GM18867 (cell line): ENCODE measurements at regions not wholly inside any gene's neighbourhood (a gene's known extent, or its start where the extent isn't known, plus 50 kb on each side); places are given as distances from the start of the nearest gene placed in this dataset.
"Not testable (repeated sequence)": the region's sequence is repeated elsewhere in the genome, so short reads cannot be mapped to it uniquely, and the experiment has no call there.

Experiments used
- ATAC-seq: cut with Tn5 transposase; IDR thresholded peaks from one replicate; pipeline ENCODE4 v1.9.1; 2021; ENCODE audit warnings: mild to moderate bottlenecking, moderate library complexity; ENCODE audit not compliant: unreplicated experiment

DNA sequence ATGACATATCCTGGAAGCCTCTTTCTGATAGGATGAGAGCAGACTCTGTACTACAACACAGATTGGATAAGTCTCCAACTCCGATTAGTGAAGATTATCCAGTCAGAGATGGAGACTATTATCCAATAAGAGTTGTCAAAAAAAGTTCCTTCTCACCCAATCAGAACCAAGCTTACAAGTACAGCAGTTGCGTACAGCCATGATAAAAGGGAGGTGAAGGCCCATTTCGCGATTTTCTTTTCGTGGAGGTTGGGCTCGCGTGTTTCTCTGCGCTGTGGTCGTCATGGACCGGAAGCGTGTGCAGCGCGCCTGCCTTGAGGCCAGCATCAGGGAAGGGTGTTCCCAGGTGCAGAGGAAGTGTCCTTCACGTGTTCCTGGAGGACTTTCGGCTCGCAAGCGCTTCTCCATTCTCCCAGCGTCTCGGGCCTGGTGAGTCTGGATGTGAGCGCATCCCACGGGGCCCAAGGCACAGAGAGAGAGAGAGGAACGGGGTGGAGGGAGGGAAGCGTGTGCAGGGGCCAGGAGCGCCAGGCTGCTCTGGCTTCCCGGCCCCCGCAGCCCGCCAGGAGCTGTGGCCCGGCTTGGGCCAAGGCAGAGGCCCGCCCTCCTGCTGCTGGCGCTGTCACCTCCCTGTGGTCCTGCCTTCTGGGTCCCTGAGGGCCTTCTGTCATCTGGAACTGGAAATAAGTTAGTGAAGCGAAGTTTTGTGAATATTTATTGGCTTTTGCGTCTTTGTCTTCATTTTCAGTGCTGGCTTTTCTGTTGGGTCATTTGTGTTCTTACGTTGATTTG, 53.9 kb downstream of the CDRT15L2 start:
- not testable (repeated sequence) for ATAC-seq

DNA sequence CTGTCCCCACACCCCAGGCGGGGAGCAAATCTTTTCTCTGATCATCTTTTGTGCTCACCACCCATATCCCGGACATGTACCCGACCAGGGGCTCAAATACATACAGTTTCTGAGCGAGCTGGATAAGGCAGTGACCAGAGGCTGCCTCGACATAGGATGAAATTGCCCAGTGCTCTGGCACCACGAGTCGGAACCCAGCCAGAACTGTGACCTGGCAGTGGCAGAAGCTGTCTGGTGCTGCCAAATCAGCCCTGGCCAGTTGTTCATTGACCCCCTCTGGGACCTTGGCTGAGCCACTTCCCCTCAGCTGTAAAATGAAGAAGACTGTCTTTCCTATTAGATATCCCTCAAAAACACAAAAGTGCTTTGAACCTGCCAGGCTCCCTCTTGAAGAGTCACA, 60.6 kb downstream of the CDRT15L2 start:
- not testable (repeated sequence) for ATAC-seq

DNA sequence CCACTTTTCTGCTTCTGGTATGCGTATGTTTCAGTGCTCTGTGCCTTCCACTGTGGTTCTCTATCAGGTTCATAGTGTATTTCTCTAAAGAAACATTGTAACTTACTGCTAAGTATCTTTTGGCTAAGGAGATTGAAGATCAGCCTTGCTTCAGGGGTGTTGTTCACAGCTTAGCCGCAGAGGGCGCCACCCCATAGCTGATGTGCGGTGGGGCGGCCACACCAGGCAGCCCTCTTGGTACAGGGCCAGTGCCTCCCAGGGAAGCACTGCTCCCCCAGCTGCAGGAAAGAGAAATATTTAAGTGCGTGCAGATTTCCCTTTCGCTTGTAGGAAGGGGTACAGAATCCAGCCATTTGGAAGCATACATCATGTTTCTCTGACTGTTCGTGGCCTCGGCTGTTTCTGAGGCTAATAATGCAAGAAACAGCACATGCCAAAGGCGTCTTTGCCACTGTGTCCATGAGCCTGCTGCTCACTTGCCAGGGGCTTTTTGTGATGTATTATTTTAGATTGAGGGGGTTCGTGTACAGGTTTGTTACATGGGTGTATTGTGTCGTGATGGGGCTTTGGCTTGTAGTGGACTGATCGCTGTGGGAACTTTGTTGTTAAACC, 67.2 kb downstream of the CDRT15L2 start:
- not testable (repeated sequence) for ATAC-seq

DNA sequence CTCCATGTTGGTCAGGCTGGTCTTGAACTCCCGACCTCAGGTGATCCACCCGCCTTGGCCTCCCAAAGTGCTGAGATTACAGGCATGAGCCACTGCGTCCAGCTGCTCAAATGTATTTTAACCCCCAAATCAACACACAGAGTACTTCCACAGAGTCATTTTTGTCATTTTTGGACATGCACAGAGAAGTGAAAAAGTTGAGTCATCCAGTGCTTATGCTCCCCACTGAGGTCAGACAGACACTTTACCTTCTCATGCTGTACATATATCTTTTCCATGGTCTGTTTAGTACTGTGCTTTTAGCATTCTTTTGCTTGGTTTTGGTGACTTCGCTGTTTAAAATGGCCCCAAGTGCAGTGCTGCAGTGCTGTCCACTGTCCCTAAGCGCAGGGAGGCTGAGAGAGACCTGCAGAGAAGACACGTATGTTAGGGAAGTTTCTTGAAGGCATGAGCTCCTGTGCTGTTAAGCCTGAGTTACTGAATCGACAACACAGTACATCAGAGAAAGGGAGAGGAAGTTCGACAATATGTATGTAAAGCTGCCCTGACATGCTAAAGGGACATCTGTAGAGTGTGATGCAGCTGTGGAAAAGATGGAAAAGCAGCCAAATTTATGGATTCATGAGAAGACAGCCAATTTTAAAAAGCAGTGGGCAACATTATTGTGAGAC, 69.7 kb downstream of the CDRT15L2 start:
- ATAC-seq = peak; percentile 85

DNA sequence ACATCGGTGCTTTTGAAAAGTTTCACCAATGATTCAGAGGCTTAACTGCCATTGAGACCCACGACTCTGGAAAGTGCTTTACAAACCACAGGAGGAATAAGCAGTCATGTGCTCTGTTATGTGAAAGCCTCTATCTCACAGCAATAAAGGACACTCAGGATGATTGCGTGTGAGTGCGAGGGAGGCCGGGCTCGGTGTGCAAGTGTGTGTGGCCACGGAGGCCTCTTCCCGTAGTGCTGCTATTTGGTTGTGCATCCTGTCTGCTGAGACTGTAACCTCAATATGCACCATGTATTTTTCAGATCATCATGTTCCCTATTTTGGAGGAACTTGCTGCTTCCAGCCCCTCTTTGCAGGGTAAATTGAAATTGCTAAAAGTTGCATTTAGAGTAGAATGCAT, 71.5 kb downstream of the CDRT15L2 start:
- not testable (repeated sequence) for ATAC-seq

DNA sequence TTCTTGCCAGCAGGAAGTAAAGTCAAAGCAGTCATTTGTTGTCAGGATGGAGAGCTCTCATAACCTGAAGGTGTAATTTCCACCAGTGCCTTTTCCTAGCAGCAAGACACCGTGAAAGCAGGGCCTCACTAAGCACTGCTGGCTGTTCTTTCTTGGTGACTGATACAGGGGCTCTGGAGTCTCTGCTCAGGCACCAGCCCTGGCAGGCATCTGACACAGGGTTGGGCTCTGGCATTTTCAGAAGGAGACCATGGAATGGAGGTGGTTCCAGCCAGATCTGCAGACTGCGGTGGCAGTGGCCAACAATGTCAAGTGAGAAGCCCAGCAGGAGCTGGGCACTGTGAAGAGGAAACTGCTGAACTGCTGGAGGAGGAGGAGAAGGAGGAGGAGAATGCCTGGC, 72.2 kb downstream of the CDRT15L2 start:
- ATAC-seq = not testable (repeated sequence)

DNA sequence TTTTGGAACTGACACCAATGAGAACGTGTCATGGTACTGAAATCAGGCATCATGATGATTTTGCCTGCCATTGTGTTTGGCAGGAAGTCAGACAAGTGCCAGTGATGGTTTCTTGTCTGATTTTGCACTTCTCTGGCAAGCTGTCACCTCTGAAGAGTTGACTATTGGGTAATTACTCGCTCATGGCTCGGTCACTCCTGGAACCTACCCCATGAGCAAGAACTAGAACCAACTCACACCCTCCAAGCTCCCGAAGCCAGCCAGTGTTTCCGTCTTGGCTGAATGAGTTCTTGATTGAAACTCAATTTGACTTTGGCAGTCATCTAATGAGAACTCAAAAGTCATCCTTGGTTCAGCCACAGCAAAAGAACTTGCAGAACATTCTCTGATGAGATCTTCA, 73.9 kb downstream of the CDRT15L2 start:
- not testable (repeated sequence) for ATAC-seq

DNA sequence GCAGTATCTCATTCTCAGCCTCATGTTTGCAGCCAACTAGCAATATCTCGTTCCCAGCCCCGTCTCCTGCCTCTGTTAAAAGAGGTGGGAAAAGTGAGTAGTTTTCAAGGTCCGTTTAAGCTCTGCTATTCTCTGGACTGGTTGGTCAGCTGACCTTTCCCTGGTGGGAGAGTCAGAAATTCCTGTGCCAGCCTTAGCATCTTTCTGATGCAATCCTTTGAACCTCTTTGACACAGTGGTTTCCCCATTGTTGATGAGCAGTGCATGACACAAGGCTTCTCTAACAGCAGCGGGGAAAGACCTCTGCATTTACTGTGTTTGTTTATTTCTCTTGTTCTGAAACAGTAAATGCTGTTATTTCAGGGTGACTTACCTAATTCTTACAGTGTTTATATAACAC, 74.6 kb downstream of the CDRT15L2 start:
- ATAC-seq = not testable (repeated sequence)

DNA sequence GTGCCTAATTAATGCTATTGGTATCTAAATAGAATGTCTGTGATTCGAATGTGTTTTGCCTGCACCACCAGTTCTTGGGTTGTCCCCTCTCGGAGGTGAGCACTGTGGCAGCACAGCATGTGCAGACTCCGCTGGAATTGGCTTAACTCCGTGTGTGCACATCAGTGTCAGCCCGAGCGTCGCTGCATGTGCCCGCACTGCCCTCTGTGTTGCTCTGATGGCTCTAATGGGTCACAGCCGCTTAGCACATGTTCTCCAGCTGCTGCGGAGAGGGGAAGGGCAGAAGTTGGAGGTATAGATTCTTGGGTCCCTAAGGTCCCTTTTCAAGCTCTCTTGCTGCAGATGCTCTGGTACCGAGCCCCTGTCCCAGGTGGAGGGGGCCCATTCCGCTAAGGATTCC, 75.1 kb downstream of the CDRT15L2 start:
- ATAC-seq = not testable (repeated sequence)

DNA sequence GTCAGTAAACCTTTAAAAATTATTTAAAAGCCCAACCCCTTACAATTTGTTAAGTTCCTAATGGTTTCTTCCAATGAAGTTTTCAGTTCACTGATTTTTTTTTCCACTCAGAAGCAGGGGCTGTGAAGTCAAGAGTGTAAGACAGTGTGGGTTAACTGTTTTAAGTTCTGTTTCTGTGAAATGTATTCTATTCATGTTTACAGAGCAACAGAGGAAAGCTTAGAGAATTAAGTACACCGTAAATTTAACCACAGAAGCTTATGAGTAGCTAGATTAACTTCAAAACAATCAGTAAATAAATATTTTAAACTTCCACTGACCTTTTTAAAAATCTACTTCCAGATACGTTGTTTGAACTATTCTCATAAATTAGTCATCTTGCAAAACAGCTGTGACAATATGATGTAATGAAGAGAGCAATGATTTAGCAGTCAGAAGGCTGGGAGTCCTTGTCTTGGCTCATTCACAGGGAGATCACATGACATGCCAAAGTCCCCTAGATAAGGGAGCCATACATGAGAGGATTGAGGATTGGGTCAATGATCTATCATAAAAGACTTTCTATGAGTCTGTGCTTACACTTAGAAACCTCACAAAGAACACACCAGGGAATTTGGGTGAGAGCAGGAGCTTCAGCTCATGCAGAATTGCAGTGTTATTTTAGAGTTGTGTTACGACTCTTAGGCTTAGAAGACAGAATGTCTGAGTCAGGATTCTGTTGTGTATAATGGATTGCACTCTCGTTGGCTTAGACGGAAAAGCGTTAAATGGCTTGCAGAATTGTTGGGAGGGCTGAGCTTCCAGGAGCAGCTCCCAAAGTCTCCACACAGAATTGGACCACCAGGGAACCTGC, 85.8 kb downstream of the CDRT15L2 start:
- ATAC-seq = not testable (repeated sequence)

DNA sequence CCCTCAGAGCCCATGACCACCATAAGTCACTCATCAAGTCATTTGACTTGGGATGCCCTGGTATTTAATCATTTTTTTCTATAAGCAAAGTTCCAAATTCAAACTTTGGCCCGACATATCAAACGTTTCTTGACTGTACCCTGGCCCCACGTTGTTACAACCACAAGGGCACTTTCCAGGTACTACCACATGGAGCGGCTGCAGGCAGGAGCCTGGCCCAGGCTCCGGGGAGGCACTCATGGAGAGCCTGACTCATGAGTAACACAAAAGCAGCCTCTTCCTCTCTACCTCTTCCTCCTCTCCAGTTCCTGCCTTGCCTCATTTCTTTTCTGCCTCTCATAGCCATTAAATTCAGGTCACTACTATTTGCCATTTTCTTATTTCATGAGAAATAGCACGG, 87.2 kb downstream of the CDRT15L2 start:
- not testable (repeated sequence) for ATAC-seq

DNA sequence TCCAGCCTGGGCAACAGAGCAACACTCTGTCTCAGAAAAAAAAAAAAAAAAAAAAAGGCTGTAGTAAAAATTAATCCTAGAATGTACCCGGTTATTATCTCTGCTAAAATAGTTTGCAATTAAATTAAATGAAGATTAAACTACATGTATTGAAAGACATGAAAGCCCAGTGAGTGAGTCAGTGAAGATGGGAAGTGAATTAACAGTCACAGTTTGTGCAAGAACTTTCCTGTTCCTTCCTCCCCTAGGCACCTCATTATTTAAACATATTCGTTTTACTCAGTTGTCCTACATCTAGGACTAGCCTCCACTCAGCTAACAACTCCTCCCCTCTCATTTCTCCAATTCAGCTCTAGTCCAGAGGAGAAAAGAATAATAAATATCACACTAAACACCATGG, 88.2 kb downstream of the CDRT15L2 start:
- ATAC-seq = not testable (repeated sequence)

DNA sequence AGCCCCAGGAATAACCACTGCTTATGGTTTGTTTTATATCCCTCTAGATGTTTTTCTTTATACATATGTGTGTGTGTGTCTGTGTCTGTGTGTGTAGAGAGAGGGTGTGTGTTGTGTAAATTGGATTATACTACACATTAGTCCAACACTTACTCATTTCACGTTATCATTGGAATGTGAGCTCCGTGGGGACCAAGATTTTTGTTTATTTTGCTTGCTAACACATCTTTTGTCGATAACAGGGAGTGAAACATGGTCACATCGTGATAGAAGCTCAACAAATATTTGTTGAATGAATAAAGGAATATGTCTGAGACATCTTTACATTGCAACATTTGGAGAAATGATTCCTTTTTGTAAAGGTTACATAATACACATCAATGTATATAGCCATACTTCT, 88.8 kb downstream of the CDRT15L2 start:
- ATAC-seq = not testable (repeated sequence)

DNA sequence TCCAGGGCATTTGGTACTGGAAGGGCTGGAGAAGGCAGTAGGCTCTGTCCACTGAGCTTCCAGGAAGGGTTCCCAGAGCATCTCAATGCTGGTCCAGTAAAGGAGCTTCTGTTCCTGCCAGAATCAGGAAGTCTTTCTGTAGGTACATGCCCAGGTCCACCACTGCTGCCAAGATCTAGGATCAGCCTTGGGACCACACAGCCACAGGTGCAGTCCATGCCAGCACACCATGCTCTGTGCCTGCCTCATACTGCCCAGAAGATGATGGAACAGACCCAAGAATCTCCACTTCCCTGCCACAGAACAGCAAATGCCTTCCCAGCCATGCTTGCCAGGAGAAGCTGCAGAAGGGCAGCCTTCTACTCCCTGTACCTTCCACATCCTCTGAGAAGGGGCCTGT, 89.3 kb downstream of the CDRT15L2 start:
- ATAC-seq = not testable (repeated sequence)

DNA sequence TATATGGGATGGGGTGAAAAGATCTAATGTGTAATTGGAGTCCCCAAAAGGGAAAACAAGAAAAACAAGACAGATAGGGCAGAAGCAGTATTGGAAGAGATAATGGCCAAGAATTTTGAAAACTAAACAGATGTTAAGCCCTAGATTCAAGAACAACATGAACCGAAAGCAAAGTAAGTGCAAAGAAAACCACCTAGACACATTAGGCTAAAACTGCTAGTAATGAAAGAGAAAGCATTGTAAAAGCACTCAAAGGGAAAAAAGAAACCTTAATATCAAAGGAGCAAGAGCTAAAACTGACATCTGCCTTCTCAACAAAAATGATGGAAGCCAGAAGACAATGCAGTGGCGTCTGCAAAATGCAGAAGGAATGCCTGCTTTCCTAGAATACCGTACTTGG, 91.0 kb downstream of the CDRT15L2 start:
- ATAC-seq = peak; percentile 73

DNA sequence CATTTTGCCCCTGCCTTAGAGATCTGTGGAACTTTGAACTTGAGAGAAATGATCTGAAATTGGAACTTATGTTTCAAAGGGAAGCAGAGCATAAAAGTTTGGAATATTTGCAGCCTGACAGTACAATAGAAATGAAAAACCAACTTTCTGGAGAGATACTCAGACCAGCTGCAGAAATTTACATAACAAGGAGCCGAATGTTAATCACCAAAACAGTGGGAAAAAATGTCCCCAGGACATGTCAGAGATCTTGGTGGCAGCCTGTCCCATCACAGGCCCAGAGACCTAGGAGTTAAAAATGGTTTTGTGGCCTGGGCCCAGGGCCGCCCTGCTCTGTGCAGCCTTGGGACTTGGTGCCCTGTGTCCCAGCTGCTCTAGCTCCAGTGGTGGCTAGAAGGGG, 94.8 kb downstream of the CDRT15L2 start:
- ATAC-seq = not testable (repeated sequence)

DNA sequence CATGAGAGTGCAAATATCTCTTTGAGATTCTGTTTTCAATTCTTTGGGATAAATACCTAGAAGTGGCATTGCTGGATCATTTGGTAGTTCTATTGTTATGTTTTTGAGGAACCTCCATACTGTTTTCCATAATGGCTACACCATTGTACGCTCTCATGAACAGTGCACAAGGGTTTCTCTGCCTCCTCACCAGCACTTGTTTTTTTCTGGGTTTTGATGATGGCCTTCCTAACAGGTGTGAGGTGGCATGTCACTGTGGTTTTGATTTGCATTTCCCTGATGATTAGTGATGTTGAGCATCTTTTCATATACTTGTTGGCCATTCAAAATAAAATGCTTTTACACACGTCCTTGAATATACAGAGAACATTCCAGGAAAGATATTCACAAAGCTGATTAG, 96.2 kb downstream of the CDRT15L2 start:
- peak; percentile 54 for ATAC-seq

DNA sequence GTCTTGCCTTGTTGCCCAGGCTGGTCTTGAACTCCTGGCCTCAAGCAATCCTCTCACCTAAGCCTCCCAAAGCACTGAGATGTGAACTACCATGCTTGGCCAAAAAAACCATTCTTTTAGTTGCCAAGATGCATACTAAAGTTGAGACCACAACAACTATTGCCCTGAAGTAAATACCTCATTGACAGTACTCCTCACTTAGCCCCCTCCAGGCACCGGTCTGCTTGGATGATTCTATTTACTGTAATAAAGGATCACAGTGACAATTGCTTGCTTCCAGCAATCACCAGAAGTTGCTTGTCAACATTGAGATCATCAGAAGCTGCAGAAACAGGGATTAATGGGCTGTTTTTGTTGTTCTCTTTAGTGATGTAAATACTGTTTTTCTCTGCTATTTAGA, 97.1 kb downstream of the CDRT15L2 start:
- not testable (repeated sequence) for ATAC-seq

DNA sequence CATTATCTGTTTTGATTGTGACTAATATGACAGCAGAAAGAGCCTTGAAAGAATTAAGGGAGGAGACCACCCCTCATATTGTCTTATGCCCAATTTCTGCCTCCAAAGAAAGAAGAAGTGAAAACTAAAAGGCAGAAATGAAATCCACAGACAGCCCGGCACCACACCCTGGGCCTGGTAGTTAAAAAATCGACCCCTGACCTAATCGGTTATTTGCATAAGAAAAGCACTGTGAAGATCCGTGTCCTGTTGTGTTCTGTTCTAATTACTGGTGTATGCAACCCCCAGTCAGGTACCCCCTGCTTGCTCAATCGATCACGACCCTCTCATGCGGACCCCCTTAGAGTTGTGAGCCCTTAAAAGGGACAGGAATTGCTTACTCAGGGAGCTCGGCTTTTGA, 97.9 kb downstream of the CDRT15L2 start:
- not testable (repeated sequence) for ATAC-seq

DNA sequence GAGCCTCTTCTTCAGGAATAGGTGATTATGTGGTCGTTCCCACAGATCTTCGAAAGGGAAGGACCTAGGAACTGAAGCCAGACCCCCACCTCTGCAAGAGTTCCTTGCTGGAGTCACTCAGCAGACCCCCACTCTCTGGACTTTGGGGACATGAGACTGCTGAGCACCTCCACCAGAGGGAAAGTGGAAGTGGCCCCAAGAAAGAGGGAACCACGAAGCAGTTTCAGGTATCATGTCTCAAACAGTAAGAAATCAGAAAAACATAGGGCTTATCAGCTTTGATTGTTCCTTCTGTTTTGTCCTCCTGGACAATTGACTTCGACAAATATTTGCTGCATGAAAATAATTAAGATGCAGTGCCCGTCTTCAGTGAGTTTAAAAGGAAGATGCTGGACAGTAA, 98.9 kb downstream of the CDRT15L2 start:
- ATAC-seq = peak; percentile 56
